Ascending aorta (tissue), 2 donors: ENCODE measurements at regions not wholly inside any gene's neighbourhood (a gene's known extent, or its start where the extent isn't known, plus 50 kb on each side); places are given as distances from the start of the nearest gene placed in this dataset.

Experiments used
- DNase-seq, 2 donors: peaks; one replicate each; pipeline ENCODE4 v3.0.0-alpha.2; 2019; ENCODE audit warnings: low spot score in 2 of 2
- H3K27ac ChIP-seq, 2 donors: fragments of 200-600 bp; sonication (generic); one replicate each; pipeline ENCODE4 v1.5.1; 2016 to 2017; ENCODE audit warnings: mild to moderate bottlenecking in 1 of 2
- H3K27me3 ChIP-seq: fragments of 200-600 bp; sonication (generic); one replicate; pipeline ENCODE4 v1.5.1; 2017
- H3K36me3 ChIP-seq, 2 donors: fragments of 200-600 bp; sonication (generic); one replicate each; pipeline ENCODE4 v1.5.1; 2016
- H3K4me1 ChIP-seq, 2 donors: fragments of 200-600 bp; sonication (generic); one replicate each; pipeline ENCODE4 v1.5.1; 2016 to 2017; ENCODE audit warnings: mild to moderate bottlenecking in 1 of 2
- H3K4me3 ChIP-seq, 2 donors: fragments of 200-600 bp; sonication (generic); one replicate each; pipeline ENCODE4 v1.5.1; 2016 to 2017; ENCODE audit warnings: mild to moderate bottlenecking in 1 of 2
- H3K9me3 ChIP-seq, 2 donors: fragments of 200-600 bp; sonication (generic); one replicate each; pipeline ENCODE4 v1.5.1; 2016
- CTCF ChIP-seq, 3 experiments: fragments of 200-600 bp in 2 of 3; fragments of 450-650 bp in 1 of 3; sonication (generic) in 2 of 3; IDR thresholded peaks; one replicate each; pipeline ENCODE4 v1.5.1; 2016 to 2019; ENCODE audit warnings: antibody characterized with exemption in 3 of 3, mild to moderate bottlenecking in 1 of 3, moderate library complexity in 1 of 3
- intact Hi-C: fragments of 100-400 bp; cut with DNase I; formaldehyde crosslinking; loops from one replicate; pipeline ENCODE4 v1.15.1; 2023

GRCh38 chr5:2658447-2658846 lies 93.0 kb downstream of the IRX2 start:
- Histone ChIP-seq H3K27ac (no peak overlapping the region), H3K9me3 (no peaks in the 10 kb centered on the region), H3K4me1 (no peaks in the 10 kb centered on the region), H3K27me3 (no peaks in the 10 kb centered on the region), H3K4me3 (no peak overlapping the region), H3K36me3 (no peaks in the 10 kb centered on the region)
- TF ChIP-seq CTCF (IDR thresholded peaks at IDR 0.05) = no peak
- intact Hi-C loops = no loop called here
- DNase-seq = no peak

- no peak for DNase-seq
- H3K4me3 ChIP-seq = no peak overlapping the region
- TF ChIP-seq CTCF (IDR thresholded peaks at IDR 0.05) = no peak
- H3K36me3 ChIP-seq = no peaks in the 10 kb centered on the region
- no peaks in the 10 kb centered on the region for H3K27me3 ChIP-seq
- H3K4me1 ChIP-seq = no peaks in the 10 kb centered on the region
- H3K27ac ChIP-seq = no peak overlapping the region
- H3K9me3 ChIP-seq = no peaks in the 10 kb centered on the region
- intact Hi-C loops = no loop called here
These were observed 94.3 kb downstream of the IRX2 start for GRCh38 chr5:2657151-2657550.

GRCh38 chr5:2656206-2656605 lies 95.3 kb downstream of the IRX2 start:
- no peak overlapping the region for H3K4me3 ChIP-seq
- H3K9me3 ChIP-seq = no peaks in the 10 kb centered on the region
- H3K27ac ChIP-seq = no peak overlapping the region
- H3K36me3 ChIP-seq = no peaks in the 10 kb centered on the region
- H3K4me1 ChIP-seq = no peaks in the 10 kb centered on the region
- intact Hi-C loops = no loop called here
- no peak for DNase-seq
- TF ChIP-seq CTCF (IDR thresholded peaks at IDR 0.05) = no peak
- no peaks in the 10 kb centered on the region for H3K27me3 ChIP-seq

- Histone ChIP-seq H3K27ac (no peak overlapping the region), H3K4me1 (no peaks in the 10 kb centered on the region), H3K4me3 (no peak overlapping the region), H3K36me3 (no peaks in the 10 kb centered on the region), H3K9me3 (no peaks in the 10 kb centered on the region), H3K27me3 (no peaks in the 10 kb centered on the region)
- intact Hi-C loops = no loop called here
- no peak for TF ChIP-seq CTCF (IDR thresholded peaks at IDR 0.05)
- DNase-seq = no peak
These were observed 97.5 kb downstream of the IRX2 start for GRCh38 chr5:2653991-2654390.

GRCh38 chr5:2651116-2651515 lies 100.4 kb downstream of the IRX2 start:
- Histone ChIP-seq H3K9me3 (no peaks in the 10 kb centered on the region), H3K4me3 (no peak overlapping the region), H3K4me1 (no peaks in the 10 kb centered on the region), H3K36me3 (no peaks in the 10 kb centered on the region), H3K27ac (no peak overlapping the region), H3K27me3 (no peaks in the 10 kb centered on the region)
- DNase-seq = no peak
- TF ChIP-seq CTCF (IDR thresholded peaks at IDR 0.05) = no peak
- intact Hi-C loops = no loop called here

- no peaks in the 10 kb centered on the region for H3K36me3 ChIP-seq
- no peak for TF ChIP-seq CTCF (IDR thresholded peaks at IDR 0.05)
- no peak for DNase-seq
- no peak overlapping the region for H3K4me3 ChIP-seq
- no peaks in the 10 kb centered on the region for H3K27me3 ChIP-seq
- intact Hi-C loops = no loop called here
- no peak overlapping the region for H3K27ac ChIP-seq
- no peaks in the 10 kb centered on the region for H3K9me3 ChIP-seq
- H3K4me1 ChIP-seq = no peaks in the 10 kb centered on the region
These were observed 108.7 kb downstream of the IRX2 start for GRCh38 chr5:2642684-2643345.
